GM19324 (cell line): ENCODE measurements at regions not wholly inside any gene's neighbourhood (a gene's known extent, or its start where the extent isn't known, plus 50 kb on each side); places are given as distances from the start of the nearest gene placed in this dataset.
"Not testable (repeated sequence)": the region's sequence is repeated elsewhere in the genome, so short reads cannot be mapped to it uniquely, and the experiment has no call there.

Experiments
- ATAC-seq: cut with Tn5 transposase; IDR thresholded peaks from one replicate; pipeline ENCODE4 v1.9.1; 2021; ENCODE audit warnings: mild to moderate bottlenecking, moderate library complexity; ENCODE audit not compliant: unreplicated experiment, low FRiP score

DNA sequence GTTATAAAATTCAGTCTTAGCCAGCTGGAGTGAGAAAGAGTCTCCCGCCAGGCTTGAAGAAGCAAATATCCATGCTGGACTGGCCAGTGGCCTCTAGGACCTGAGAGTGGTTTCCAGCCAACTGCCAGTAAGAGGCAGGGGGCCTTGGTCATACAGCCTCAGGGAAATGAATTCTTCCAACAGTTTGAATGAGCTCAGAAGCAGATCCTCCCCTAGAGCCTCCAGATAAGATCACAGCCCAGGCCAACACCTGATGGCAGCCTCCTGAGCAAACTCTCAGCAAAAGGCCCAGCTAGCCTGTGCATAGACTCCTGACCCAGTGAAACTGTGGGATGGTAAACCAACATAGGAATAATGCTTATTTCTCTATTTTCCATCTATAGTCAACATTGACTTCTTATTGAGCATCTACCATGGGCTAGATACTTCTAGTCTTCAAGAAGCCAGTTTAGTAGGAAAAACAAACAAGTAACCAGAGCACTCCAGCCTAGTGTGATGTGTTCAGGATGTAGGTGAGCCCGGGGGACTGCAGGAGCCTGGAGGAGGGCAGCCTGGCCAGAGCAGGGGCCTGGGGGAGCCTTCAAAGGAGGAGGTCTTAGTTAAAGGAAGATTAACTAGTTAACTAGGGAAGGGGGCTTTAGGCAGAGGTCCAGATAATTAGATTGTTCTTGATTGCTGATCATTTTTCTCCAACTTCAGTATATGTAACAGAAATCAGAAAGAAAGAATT is 115.4 kb upstream of the ADO start:
- ATAC-seq: no peak

DNA sequence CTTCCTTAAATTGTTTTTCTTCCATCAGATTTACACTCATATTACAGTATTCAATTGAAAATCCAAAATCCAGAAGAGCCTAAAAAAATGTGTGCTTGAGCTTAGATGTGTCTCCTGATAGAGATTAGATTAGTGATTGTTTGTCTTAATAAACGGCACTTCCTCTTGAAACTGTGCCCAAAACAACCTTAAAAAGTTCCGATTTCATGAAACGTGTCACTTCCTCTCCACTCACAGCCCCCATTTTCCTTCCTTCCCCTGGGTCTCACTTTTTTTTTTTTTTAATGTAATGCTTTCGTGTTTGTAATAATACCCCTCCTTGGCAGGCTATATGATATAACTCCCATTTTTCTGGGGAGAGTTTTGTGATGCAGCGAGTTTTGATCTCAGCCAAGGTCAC is 114.8 kb upstream of the ADO start:
- ATAC-seq: no peak

DNA sequence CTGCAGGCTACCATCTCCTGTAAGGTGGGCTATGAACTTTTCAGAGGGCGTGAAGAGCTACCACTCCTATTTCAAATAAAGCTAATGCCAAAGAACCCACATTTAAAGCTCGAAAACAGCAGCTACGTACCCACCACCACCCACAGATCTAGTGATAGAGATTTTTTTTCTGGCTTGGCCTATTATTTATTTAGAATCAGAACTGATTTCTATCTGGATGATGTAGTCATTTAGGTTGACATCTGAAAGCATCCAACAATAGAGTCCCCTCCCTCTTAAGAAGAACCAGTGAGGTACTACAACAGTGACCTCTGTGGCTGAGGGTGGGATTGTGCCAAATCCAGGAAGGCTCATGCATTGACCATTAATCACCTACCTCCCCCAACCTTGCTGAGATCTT is 113.8 kb upstream of the ADO start:
- no peak for ATAC-seq

DNA sequence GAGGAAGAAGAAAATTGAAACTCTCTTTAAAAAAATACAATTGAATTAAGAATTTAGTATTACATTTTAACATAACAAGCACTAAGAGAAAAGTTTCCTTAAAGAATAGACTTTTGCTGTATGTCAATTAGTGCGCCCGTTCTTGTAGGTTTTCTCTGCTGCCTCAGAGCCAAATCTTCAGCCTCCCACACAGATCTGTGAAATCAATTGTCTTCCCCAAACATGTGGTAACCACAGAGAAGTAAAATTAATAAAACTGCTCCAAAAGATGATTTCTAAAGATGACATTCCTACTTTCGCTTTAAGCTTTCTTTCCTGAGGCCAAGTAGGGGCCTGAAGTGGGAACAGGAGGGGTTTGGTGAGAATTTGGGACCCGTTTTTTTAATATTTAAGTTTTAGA is 113.2 kb upstream of the ADO start:
- ATAC-seq: no peak

DNA sequence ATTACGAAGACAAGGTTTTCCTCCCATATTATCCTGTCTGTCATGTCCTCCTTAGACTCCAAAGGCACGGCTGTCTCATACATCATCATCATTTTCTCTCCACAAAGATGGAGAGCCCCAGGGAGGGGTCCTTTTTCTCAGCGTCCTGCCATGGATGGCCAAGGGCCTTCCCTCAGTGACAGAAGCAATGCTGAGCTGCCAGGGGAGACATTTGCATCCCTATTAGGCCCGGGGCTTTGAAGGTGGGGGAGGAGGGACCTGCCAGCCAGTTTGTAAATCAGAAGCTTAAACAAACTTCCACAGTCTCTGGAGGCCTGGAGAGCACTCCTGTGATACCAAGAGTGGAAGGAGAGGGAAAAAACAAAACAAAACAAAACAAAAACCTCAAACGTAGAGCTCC is 112.4 kb upstream of the ADO start:
- no peak for ATAC-seq

DNA sequence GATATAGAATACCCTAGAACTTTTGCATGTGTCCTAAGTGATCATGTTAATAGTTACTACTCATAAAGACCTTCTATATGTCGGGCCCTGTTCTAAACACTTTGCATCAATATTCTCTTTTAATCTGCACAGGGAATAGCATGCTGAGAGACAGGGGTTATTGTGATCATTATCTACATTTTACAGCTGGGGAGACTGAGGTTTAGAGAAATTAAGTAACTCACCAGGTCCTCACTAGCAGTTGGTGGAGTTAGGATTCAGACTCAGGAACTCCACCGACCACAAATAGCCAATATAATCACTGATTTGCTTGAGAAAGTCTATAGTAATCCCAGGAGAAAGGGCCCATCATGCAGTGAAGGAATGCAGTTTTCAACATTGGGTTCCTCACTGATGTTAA is 111.2 kb upstream of the ADO start:
- no peak for ATAC-seq

DNA sequence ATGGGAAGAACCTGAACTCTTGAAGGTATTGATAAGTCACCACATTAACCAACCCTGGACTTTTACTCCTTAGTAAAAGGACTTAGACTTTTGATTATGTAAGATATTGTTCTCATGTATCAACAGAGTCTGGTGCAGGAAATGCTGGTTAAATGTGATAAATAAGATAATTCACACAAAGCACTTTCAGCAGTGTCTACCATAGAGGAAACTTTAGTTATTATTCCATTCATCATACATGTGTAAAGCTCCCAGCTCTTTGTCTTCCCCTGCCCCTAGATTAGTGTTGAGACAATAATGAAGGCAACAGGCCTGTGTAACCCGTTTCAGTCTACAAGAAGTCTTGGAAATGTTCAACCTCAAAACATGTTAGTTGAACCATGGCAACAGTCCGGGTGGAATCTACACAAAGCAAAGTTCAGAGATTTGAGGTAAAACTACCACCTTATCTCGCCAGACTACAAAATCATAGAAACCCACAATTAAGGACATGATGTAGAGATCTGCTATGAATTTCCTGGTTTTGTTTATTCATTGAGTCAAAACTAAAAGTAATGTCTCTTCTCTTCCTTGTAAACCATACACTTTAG is 109.9 kb upstream of the ADO start:
- ATAC-seq: no peak

DNA sequence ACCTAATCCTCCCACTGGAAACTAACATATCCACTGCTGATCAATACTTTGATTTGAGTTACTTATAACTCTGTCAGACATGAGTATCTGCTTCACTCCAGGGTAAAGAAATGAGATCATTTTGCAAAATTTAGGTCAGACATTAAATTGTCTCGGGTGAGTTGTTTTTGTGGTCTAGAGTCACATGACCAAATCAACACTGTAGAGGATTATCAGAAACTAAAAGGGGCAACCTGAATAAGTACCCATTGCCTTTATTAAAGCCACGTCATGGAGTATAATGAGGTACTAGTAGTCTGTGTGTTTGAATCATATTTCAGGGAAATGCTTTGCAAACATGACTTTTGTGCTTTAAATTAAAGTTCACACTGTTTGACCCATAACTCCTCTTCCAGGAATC is 107.7 kb upstream of the ADO start:
- ATAC-seq: no peak

DNA sequence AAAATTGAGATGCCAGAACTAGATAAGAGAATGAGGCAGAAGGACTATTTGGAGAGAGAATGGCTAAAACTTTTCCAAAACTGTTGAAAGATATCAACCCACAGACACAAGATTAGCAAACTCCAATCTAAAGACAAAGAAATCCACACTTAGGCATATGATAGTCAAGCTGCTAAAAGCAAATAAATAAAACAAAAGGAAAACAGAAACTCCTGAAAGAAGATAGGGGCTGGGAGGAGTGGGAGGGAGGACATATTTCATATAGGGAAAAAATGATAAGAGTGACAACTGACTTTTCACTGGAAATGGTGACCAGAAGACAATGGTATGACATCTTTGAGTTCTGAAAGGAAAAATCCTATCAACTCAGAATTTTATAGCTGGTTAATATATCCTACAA is 105.4 kb upstream of the ADO start:
- ATAC-seq: no peak

DNA sequence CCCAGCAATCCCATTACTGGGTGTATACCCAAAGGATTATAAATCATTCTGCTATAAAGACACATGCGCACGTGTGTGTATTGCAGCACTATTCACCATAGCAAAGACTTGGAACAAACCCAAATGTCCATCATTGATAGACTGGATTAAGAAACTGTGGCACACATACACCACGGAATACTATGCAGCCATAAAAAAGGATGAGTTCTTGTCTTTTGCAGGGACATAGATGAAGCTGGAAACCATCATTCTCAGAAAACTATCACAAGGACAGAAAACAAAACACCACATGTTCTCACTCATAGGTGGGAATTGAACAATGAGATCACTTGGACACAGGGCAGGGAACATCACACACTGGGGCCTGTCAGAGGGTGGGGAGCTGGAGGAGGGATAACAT is 100.4 kb upstream of the ADO start:
- ATAC-seq: not testable (repeated sequence)

DNA sequence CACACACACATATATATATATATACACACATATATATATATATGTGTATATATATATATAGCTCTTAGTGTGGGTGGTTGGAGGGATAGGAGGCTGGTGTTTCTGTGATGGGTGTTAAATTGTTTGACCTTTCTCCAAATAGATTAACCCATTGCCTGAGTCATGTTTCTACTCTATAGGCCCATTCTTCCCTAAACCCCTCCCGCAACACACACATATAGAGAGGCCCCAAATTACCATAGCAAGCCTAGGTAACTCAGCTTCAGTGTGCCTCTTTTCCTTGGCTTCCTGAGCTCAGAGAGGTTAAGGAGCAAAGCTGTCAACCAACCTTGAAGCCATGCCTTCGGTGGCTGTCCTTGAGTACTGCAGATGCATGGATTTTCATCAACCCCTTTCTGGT is 98.7 kb upstream of the ADO start:
- ATAC-seq: no peak

DNA sequence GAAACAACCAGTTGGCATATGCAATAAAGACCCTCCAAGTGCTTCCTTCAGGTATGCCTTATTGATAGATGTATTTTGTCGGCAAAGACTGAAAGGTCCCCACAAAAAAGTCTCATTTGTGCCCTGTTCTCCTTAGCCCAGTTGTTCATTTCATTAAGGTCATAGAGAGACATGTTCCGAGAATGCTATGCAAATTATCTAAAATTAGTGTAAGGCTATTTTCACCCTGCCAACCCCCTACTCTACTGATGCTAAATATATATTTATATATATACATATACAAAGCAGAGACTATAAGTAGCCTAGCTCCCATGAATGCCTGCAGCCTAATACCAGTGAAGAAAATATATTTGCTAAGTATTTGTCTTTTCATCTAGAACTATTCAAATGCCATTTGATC is 96.7 kb upstream of the ADO start:
- ATAC-seq: peak; percentile 62

DNA sequence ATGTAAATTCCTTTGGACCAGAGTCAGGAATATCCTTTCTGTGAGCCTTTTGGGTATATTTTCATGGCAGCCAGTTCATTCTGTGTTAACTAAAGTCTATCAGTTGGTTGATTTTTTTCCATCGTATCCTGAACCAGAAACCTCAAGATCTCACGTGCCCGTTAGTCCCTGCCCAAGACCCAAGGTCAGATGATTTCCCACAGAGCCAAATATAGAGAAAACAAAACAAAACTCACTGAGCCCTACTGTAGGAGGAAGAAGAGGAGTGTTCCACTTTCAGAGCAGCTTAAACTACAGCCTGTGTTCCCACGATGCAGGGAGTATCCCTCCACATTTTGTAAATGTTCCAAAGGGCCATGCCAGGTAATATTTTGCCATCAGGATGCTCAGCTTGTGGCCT is 96.0 kb upstream of the ADO start:
- no peak for ATAC-seq

DNA sequence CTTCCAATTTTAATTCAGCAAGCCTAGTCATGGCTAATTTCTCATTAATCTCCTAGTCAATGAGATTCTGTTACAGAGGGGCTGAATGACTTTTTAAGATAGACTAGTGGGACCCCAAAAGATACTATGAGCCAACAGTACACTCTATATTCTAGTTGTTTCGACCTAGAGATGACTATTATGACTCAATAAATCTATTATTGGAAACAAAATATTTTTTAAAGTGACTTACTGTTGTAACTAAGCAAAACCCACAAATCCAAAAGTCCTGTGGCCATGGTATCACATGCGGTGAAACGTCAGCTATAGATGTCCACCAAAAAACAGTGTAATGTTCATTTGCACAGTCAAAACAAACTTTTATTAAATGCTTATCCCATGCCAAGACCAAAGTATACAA is 95.3 kb upstream of the ADO start:
- ATAC-seq: no peak

DNA sequence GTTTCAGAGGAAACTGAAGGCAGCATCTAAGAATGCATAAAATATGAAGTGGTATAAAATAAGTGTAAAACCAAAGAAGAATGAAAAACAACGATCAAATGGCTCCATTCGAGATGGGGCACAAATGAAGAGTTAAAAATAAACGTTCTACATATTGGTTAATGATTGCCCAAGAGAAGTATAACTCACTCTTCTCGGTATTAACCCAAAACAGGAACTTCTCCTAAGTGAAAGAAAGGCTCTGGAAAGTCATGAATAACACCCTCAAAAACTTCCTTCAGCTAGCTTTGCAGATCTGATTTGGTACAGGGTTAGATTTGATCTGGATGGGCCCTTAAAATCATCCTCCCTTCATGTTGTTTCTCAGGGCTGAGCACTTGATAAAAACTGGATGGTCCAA is 94.3 kb upstream of the ADO start:
- peak; percentile 41 for ATAC-seq

DNA sequence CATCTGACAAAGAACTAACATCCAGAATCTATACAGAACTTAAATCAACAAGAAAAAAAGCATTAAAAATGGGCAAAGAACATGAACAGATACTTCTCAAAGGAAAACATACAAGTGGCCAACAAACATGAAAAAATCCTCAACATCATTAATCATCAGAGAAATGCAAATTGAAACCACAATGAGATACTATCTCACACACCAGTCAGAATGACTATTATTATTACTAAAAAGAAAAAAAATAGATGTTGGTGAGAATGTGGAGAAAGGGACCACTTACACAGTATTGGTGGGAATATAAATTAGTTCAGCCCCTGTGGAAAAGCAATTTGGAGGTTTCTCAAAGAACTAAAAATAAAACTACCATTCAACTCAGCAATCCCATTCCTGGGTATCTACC is 89.1 kb upstream of the ADO start:
- ATAC-seq: no peak

DNA sequence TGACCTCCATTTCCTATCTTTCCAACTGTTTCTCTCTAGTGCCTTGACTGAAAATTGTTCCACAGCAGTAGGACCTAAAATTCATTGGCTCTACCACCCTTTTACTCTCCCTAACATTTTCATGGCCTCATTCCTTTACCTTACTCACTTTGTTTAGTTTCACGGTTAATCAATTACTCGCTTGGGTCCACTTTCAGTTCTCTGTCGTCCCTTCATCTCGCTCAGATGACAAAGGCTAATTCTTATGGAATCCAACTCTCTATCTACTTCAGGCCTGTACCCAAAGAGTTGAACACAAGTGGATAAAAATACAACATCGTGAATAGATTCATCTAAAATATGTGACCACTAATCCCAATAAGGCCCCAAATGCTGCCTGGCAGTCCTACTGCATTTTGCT is 85.9 kb upstream of the ADO start:
- no peak for ATAC-seq

DNA sequence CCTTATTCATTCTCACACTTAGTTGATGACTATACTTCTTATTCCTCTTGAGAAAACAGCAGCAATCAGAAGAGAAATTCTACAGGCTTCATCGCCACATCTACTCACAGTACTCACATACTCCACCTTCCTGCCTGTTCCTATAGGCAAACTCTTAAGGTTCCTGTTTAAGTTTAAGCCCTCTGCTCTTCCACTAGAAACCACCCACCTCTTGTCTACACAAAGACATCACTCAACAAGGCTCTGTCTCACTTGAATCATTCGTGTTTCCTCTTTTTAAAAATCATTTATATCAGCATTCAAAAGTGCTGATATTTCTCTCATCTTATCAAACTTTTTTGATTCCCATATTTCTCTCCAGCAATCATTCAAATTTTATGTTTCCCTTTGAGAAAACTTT is 85.5 kb upstream of the ADO start:
- no peak for ATAC-seq

DNA sequence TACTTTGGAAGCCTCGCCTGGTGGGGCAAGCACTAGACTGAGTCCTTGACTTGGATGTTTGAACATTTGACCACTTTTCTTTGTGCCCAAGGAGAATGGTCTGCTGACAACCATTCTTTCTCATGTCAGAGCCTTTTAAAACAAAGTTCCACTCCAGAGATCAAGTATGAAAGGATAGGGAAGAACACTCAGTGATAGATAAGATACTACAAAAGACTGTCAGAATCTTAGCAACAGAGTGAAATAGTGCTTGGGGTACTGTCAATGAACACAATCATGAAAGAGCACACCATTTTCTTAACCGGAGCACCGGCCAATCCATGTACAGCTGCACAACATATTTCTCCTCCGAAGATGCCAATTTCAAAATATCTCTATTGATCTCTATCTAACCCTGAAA is 82.8 kb upstream of the ADO start:
- no peak for ATAC-seq

DNA sequence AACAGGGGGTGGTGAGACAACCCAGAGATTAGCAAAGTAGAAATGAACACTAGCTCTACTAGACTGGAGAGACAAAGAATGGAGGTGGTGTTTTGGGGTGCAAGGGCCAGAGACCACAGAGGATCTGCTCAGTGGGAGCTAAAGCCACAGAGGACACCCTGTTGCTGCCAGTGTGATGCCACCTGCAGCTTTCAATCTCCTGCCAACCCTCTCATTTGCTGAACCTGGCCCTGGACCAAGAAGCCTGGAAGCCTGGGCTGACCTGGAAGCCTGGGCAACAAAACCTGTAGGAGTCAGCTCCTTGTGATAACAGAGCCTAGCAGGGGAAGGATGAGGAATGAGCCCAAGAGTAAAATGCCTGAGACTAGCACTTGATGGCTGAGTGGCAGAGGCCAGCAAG is 81.1 kb upstream of the ADO start:
- no peak for ATAC-seq

DNA sequence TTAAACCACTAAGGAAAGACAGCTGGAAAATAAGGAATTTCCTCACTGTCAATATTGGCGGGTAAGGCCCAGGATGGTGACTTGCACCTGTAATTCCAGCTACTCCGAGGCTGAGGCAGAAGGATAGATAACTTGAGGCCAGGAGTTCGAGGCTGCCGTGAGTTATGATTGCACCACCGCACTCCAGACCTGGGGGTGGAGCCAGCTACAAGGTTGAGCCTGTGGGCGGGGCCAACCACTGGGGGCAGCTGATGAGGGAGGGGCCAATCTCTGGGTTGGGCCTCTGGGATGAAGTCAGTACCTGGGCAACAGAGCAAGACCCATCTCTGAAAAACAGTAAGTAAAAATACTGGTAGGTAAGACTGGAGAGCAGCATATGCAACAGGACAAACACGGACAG is 80.1 kb upstream of the ADO start:
- ATAC-seq: no peak

DNA sequence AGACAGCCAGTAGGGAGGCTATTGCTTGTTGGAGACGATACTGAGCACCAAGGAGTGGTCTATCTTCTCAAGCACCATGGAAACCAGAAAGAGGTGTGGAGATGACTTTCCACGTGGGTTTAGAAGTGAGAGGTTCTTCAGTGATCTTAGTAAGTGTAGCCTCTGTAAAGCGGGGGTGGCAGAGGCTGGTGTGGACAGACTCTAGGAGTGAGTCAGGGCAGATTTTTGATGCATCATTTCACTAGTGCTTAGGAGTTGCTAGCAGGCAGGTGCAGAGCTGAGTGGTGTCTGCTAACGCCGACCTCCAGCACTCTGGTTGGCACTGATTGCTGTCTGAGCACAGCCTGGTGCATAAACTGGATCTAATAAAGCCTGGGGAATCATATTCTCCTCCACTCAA is 78.4 kb upstream of the ADO start:
- ATAC-seq: peak; percentile 72

DNA sequence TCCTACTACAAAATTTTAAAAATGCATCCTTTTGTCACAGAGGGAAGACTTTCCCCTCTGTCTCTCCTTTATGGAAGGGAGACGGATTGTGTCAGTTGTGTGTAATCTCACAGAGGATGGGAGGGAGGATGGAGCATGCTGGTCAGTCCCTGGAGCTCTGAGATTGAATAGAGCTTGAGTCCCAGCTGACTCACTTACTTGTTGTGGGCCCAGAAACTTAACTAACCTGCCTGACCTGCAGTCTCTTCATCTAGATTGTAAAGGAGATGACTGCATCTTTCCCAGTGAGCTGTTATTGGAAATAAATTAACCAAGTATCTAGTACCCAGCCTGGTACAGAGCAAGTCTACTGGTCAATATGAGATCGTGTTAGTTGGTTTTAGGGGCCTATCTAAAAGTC is 77.9 kb upstream of the ADO start:
- ATAC-seq: no peak
